Neural cell (in vitro differentiated cells): ENCODE measurements at regions not wholly inside any gene's neighbourhood (a gene's known extent, or its start where the extent isn't known, plus 50 kb on each side); places are given as distances from the start of the nearest gene placed in this dataset.

Experiments used
- H2AFZ ChIP-seq: fragments of 200-600, 300-800 bp; sonication (generic), shearing (Covaris generic); 2 replicates; pipeline ENCODE4 v1.6.0; 2014; ENCODE audit warnings: low read depth, mild to moderate bottlenecking, antibody characterized with exemption, low read length, moderate library complexity
- H3F3A ChIP-seq: fragments of 200-600 bp; shearing (Covaris generic); 2 replicates; pipeline ENCODE4 v1.6.1; 2016; ENCODE audit warnings: mild to moderate bottlenecking, moderate library complexity, mixed read lengths, antibody characterized with exemption, low read length; ENCODE audit not compliant: insufficient read depth, poor library complexity, severe bottlenecking
- H3K27ac ChIP-seq: fragments of 200-600, 300-800 bp; sonication (generic), shearing (Covaris generic); 2 replicates; pipeline ENCODE4 v1.5.1; 2014; ENCODE audit warnings: mild to moderate bottlenecking, low read length, moderate library complexity
- H3K27me3 ChIP-seq: fragments of 300-800, 200-600 bp; sonication (generic), shearing (Covaris generic); 2 replicates; pipeline ENCODE4 v1.6.0; 2014; ENCODE audit warnings: mild to moderate bottlenecking, low read depth, low read length, moderate library complexity; ENCODE audit not compliant: insufficient read depth
- H3K36me3 ChIP-seq: fragments of 300-800, 200-600 bp; sonication (generic), shearing (Covaris generic); 2 replicates; pipeline ENCODE4 v1.5.1; 2014; ENCODE audit warnings: mild to moderate bottlenecking, antibody characterized with exemption, low read length, moderate library complexity; ENCODE audit not compliant: insufficient read depth
- H3K4me2 ChIP-seq: fragments of 300-800, 200-600 bp; sonication (generic), shearing (Covaris generic); 2 replicates; pipeline ENCODE4 v1.6.0; 2014; ENCODE audit warnings: mild to moderate bottlenecking, low read length
- H3K4me3 ChIP-seq: fragments of 300-800, 200-600 bp; sonication (generic), shearing (Covaris generic); 2 replicates; pipeline ENCODE4 v1.5.1; 2014; ENCODE audit warnings: mild to moderate bottlenecking, low read length, moderate library complexity
- H3K79me2 ChIP-seq: fragments of 200-600 bp; shearing (Covaris generic); replicated peaks from 2 replicates; pipeline ENCODE4 v1.6.0; 2014; ENCODE audit warnings: mild to moderate bottlenecking, low read length, moderate library complexity; ENCODE audit not compliant: insufficient read depth
- H3K9ac ChIP-seq: fragments of 300-800, 200-600 bp; sonication (generic), shearing (Covaris generic); 2 replicates; pipeline ENCODE4 v1.6.1; 2016; ENCODE audit warnings: mild to moderate bottlenecking, low read length, mixed read lengths
- H3K9me2 ChIP-seq: fragments of 200-600 bp; shearing (Covaris generic); 2 replicates; pipeline ENCODE4 v1.6.1; 2016; ENCODE audit warnings: mild to moderate bottlenecking, low read length, mixed read lengths; ENCODE audit not compliant: insufficient read depth
- H3K9me3 ChIP-seq: fragments of 200-600, 300-800 bp; sonication (generic), shearing (Covaris generic); 2 replicates; pipeline ENCODE4 v1.6.1; 2016; ENCODE audit warnings: mild to moderate bottlenecking, mixed run types, low read length, moderate library complexity, mixed read lengths
- H4K20me1 ChIP-seq: fragments of 200-600 bp; shearing (Covaris generic); 2 replicates; pipeline ENCODE4 v1.6.1; 2016; ENCODE audit warnings: mild to moderate bottlenecking, mixed run types; ENCODE audit not compliant: insufficient read depth
- EP300 ChIP-seq: fragments of 450-650 bp; conservative IDR thresholded peaks from 2 replicates; pipeline ENCODE4 v1.6.1; 2014; ENCODE audit warnings: antibody characterized with exemption, mild to moderate bottlenecking, moderate library complexity; ENCODE audit not compliant: poor library complexity, severe bottlenecking
- EZH2 ChIP-seq: fragments of 200-600, 300-800 bp; shearing (Covaris generic), sonication (generic); IDR thresholded peaks from 2 replicates; pipeline ENCODE4 v1.6.1; 2014; ENCODE audit warnings: antibody characterized with exemption, low read length, borderline replicate concordance, mild to moderate bottlenecking; ENCODE audit not compliant: insufficient read depth, poor library complexity, severe bottlenecking
- MXI1 ChIP-seq: fragments of 450-650 bp; conservative IDR thresholded peaks from 2 replicates; pipeline ENCODE4 v1.6.1; 2014; ENCODE audit warnings: antibody characterized with exemption, mild to moderate bottlenecking; ENCODE audit not compliant: poor library complexity, severe bottlenecking
- POLR2AphosphoS5 ChIP-seq: IDR thresholded peaks from 2 replicates; pipeline ENCODE4 v1.6.1; 2012
- RAD21 ChIP-seq: fragments of 450-650 bp; conservative IDR thresholded peaks from 2 replicates; pipeline ENCODE4 v1.6.1; 2014; ENCODE audit warnings: antibody characterized with exemption, mild to moderate bottlenecking, moderate library complexity
- SMC3 ChIP-seq: fragments of 450-650 bp; conservative IDR thresholded peaks from 2 replicates; pipeline ENCODE4 v1.6.1; 2014; ENCODE audit warnings: antibody characterized with exemption, mild to moderate bottlenecking, moderate library complexity; ENCODE audit not compliant: poor library complexity
- TAF1 ChIP-seq: IDR thresholded peaks from 2 replicates; pipeline ENCODE4 v1.6.1; 2012; ENCODE audit warnings: low read depth
- TF ChIP-seq, protein P1 (sequence below): fragments of 450-650 bp; IDR thresholded peaks from 2 replicates; pipeline ENCODE4 v1.5.1; 2014; ENCODE audit warnings: antibody characterized with exemption, mild to moderate bottlenecking, moderate library complexity; ENCODE audit not compliant: poor library complexity, severe bottlenecking
- TF ChIP-seq, protein P2 (sequence below): IDR thresholded peaks from 2 replicates; pipeline ENCODE4 v1.6.1; 2012; ENCODE audit warnings: borderline replicate concordance

DNA sequence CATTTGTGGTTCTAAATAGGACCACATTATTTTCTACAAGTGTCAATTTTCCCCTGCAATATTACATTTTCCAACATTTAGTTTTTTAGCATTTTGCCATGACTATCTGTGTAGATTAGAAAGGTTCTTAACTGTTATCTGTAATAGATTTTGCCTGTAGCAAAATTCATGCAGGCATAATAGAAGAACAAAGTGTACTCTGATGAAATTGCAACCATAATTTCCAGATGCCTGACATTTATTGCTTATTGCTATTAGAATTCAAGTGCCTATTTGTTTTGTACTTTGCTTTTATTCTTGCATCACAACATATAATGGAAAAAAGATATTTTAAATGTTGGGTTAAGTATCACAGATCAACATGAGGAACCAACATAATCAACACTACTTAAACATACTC lies 337.7 kb downstream of the TOX3 start:
- no peaks in the 10 kb centered on the region for H3K9me3 ChIP-seq
- H3K9me2 ChIP-seq: no peaks in the 10 kb centered on the region
- H2AFZ ChIP-seq: no peak overlapping the region
- no peak overlapping the region for H3K4me2 ChIP-seq
- no peak overlapping the region for H3K27ac ChIP-seq
- no peak overlapping the region for H3K9ac ChIP-seq
- no peaks in the 10 kb centered on the region for H3K27me3 ChIP-seq
- H3K79me2 ChIP-seq: no peaks in the 10 kb centered on the region
- no peaks in the 10 kb centered on the region for H3F3A ChIP-seq
- no peak overlapping the region for H3K4me3 ChIP-seq
- TF ChIP-seq TAF1: no peak
- no peak for TF ChIP-seq MXI1
- TF ChIP-seq, protein P1, sequence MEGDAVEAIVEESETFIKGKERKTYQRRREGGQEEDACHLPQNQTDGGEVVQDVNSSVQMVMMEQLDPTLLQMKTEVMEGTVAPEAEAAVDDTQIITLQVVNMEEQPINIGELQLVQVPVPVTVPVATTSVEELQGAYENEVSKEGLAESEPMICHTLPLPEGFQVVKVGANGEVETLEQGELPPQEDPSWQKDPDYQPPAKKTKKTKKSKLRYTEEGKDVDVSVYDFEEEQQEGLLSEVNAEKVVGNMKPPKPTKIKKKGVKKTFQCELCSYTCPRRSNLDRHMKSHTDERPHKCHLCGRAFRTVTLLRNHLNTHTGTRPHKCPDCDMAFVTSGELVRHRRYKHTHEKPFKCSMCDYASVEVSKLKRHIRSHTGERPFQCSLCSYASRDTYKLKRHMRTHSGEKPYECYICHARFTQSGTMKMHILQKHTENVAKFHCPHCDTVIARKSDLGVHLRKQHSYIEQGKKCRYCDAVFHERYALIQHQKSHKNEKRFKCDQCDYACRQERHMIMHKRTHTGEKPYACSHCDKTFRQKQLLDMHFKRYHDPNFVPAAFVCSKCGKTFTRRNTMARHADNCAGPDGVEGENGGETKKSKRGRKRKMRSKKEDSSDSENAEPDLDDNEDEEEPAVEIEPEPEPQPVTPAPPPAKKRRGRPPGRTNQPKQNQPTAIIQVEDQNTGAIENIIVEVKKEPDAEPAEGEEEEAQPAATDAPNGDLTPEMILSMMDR: no peak
- TF ChIP-seq, protein P2, sequence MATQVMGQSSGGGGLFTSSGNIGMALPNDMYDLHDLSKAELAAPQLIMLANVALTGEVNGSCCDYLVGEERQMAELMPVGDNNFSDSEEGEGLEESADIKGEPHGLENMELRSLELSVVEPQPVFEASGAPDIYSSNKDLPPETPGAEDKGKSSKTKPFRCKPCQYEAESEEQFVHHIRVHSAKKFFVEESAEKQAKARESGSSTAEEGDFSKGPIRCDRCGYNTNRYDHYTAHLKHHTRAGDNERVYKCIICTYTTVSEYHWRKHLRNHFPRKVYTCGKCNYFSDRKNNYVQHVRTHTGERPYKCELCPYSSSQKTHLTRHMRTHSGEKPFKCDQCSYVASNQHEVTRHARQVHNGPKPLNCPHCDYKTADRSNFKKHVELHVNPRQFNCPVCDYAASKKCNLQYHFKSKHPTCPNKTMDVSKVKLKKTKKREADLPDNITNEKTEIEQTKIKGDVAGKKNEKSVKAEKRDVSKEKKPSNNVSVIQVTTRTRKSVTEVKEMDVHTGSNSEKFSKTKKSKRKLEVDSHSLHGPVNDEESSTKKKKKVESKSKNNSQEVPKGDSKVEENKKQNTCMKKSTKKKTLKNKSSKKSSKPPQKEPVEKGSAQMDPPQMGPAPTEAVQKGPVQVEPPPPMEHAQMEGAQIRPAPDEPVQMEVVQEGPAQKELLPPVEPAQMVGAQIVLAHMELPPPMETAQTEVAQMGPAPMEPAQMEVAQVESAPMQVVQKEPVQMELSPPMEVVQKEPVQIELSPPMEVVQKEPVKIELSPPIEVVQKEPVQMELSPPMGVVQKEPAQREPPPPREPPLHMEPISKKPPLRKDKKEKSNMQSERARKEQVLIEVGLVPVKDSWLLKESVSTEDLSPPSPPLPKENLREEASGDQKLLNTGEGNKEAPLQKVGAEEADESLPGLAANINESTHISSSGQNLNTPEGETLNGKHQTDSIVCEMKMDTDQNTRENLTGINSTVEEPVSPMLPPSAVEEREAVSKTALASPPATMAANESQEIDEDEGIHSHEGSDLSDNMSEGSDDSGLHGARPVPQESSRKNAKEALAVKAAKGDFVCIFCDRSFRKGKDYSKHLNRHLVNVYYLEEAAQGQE: no peak
- no peak for TF ChIP-seq POLR2AphosphoS5
- no peaks in the 10 kb centered on the region for H3K36me3 ChIP-seq
- no peaks in the 10 kb centered on the region for H4K20me1 ChIP-seq

DNA sequence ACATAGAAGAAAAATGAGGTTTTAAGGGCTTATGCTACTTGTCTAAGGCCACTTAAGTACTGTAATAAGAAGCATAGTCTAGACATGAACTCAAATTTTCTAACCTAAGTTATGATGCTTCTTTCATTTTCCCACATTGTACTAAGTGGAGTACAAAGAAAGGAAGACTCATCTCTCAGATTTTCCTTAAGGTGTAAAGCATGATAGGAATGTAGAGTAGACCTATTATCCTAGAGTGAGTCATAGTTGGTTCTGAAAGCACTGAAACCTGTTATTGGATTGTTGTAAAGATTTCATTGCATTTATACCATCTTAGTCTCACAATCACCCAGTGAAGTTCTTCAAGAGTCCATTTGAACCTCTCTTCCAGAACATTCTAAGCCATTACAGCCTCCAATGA lies 343.8 kb downstream of the TOX3 start:
- Histone ChIP-seq H3K36me3 (no peaks in the 10 kb centered on the region), H3K27me3 (no peaks in the 10 kb centered on the region), H3F3A (no peaks in the 10 kb centered on the region), H3K27ac (no peak overlapping the region), H3K9ac (no peak overlapping the region), H3K4me3 (no peak overlapping the region), H3K4me2 (no peak overlapping the region), H4K20me1 (no peaks in the 10 kb centered on the region), H3K79me2 (no peaks in the 10 kb centered on the region), H3K9me3 (no peaks in the 10 kb centered on the region), H2AFZ (no peak overlapping the region), H3K9me2 (no peaks in the 10 kb centered on the region)
- TF ChIP-seq POLR2AphosphoS5 (no peak), RAD21 (no peak), EZH2 (no peak), MXI1 (no peak), EP300 (no peak), TAF1 (no peak), SMC3 (no peak)
- TF ChIP-seq, protein P1: no peak
- TF ChIP-seq, protein P2: no peak
